GM12878 (cell line): ENCODE measurements at regions not wholly inside any gene's neighbourhood (a gene's known extent, or its start where the extent isn't known, plus 50 kb on each side); places are given as distances from the start of the nearest gene placed in this dataset.

Experiments
- ATAC-seq: fragments of 200-7000 bp; cut with Tn5 transposase; 3 replicates; pipeline ENCODE4 v1.9.1; 2020; ENCODE audit warnings: mild to moderate bottlenecking, moderate library complexity
- BruUV-seq: library from RNA; stranded (reverse); fragments of 400-500 nt; replicated peaks from 2 replicates; lab custom pipeline; 2021; lab: Mats Ljungman, UMichigan
- CTCF ChIA-PET: fragments of 300-600 bp; sonication (Branson Sonifier 250); formaldehyde crosslinking; extraction: SDS; loops from one replicate; lab custom pipeline; 2021; ENCODE audit warnings: inconsistent platforms; lab: Yijun Ruan, JAX
- POLR2A ChIA-PET: fragments of 350-600 bp; formaldehyde crosslinking; extraction: SDS; loops from one replicate; lab custom pipeline; 2021; ENCODE audit warnings: inconsistent platforms; lab: Charles Lee
- RAD21 ChIA-PET: fragments of 300-600 bp; sonication (Branson Sonifier 250); formaldehyde crosslinking; loops from one replicate; lab custom pipeline; 2023; ENCODE audit warnings: antibody characterized with exemption; ENCODE audit not compliant: unreplicated experiment; lab: Charles Lee
- SMC1A ChIA-PET: fragments of 300-600 bp; sonication (Branson Sonifier 250); formaldehyde crosslinking; loops from one replicate; lab custom pipeline; 2023; ENCODE audit not compliant: unreplicated experiment, uncharacterized antibody; lab: Charles Lee
- DNase-seq: peaks from one replicate; pipeline ENCODE4 v3.0.0-alpha.2; 2011; ENCODE audit warnings: low read depth, low spot score
- FAIRE-seq: peaks from 3 replicates; lab custom pipeline; 2011; peaks lifted over from hg19 to GRCh38; lab: Jason Lieb, UNC
- H2AFZ ChIP-seq: 2 replicates; pipeline ENCODE4 v1.6.0; 2011; ENCODE audit warnings: low read depth, low read length, control low read depth; ENCODE audit not compliant: control insufficient read depth
- H3K27ac ChIP-seq: 2 replicates; pipeline ENCODE4 v1.5.1; 2011; ENCODE audit warnings: control low read depth; ENCODE audit not compliant: control insufficient read depth, insufficient read depth
- H3K27me3 ChIP-seq, 2 experiments: replicated peaks in 1 of 2; 2 replicates each; pipeline versions ENCODE4 v1.6.0 to v1.6.1; 2011; ENCODE audit warnings: low read length in 1 of 2; ENCODE audit not compliant: control insufficient read depth in 2 of 2, insufficient read depth in 2 of 2
- H3K36me3 ChIP-seq, 2 experiments: 2 replicates each; pipeline ENCODE4 v1.5.1; 2011; ENCODE audit warnings: low read length in 1 of 2; ENCODE audit not compliant: control insufficient read depth in 2 of 2, insufficient read depth in 2 of 2
- H3K4me1 ChIP-seq: 2 replicates; pipeline ENCODE4 v1.6.1; 2011; ENCODE audit warnings: mild to moderate bottlenecking, low read length, moderate library complexity, mixed read lengths; ENCODE audit not compliant: control insufficient read depth, insufficient read depth
- H3K4me2 ChIP-seq: 2 replicates; pipeline ENCODE4 v1.6.0; 2011; ENCODE audit warnings: control low read depth; ENCODE audit not compliant: control insufficient read depth, insufficient read depth
- H3K4me3 ChIP-seq: fragments of 200-600 bp; sonication (generic); 2 replicates; pipeline ENCODE4 v1.5.1; 2016
- H3K79me2 ChIP-seq: 2 replicates; pipeline ENCODE4 v1.6.0; 2011; ENCODE audit warnings: low read length; ENCODE audit not compliant: control insufficient read depth, insufficient read depth
- H3K9ac ChIP-seq: 2 replicates; pipeline ENCODE4 v1.8.0; 2011; ENCODE audit warnings: low read length, control low read depth, mixed read lengths; ENCODE audit not compliant: control insufficient read depth, insufficient read depth
- H3K9me3 ChIP-seq: replicated peaks from 3 replicates; pipeline ENCODE4 v1.5.1; 2011; ENCODE audit warnings: mild to moderate bottlenecking, low read length; ENCODE audit not compliant: control insufficient read depth, insufficient read depth
- H4K20me1 ChIP-seq: 2 replicates; pipeline ENCODE4 v1.6.0; 2011; ENCODE audit not compliant: control insufficient read depth, insufficient read depth
- BACH1 ChIP-seq: fragments of 450-650 bp; IDR thresholded peaks from 2 replicates; pipeline ENCODE4 v1.6.1; 2017; ENCODE audit warnings: mild to moderate bottlenecking, borderline replicate concordance
- BCLAF1 ChIP-seq: fragments of 450-650 bp; IDR thresholded peaks from 2 replicates; pipeline ENCODE4 v1.6.1; 2017; ENCODE audit warnings: antibody characterized with exemption, mild to moderate bottlenecking, moderate library complexity
- IRF4 ChIP-seq: IDR thresholded peaks from 2 replicates; pipeline ENCODE4 v1.6.1; 2011; ENCODE audit warnings: low read depth, low read length
- JUNB ChIP-seq: IDR thresholded peaks from 2 replicates; pipeline ENCODE4 v1.6.1; 2016; ENCODE audit warnings: antibody characterized with exemption, mild to moderate bottlenecking
- LARP7 ChIP-seq: fragments of 450-650 bp; IDR thresholded peaks from 2 replicates; pipeline ENCODE4 v1.6.1; 2017; ENCODE audit warnings: mild to moderate bottlenecking
- PAX8 ChIP-seq: fragments of 450-650 bp; IDR thresholded peaks from 2 replicates; pipeline ENCODE4 v1.6.1; 2017; ENCODE audit warnings: mild to moderate bottlenecking, moderate library complexity
- PML ChIP-seq: IDR thresholded peaks from 2 replicates; pipeline ENCODE4 v1.6.1; 2012; ENCODE audit warnings: low read length, inconsistent platforms
- RBBP5 ChIP-seq: fragments of 200-600 bp; sonication (generic); conservative IDR thresholded peaks from 2 replicates; pipeline ENCODE4 v1.6.1; 2016
- SIX5 ChIP-seq: IDR thresholded peaks from 2 replicates; pipeline ENCODE4 v1.6.1; 2011; ENCODE audit warnings: mild to moderate bottlenecking, low read depth, low read length, moderate library complexity; ENCODE audit not compliant: severe bottlenecking
- SMAD5 ChIP-seq: IDR thresholded peaks from 2 replicates; pipeline ENCODE4 v1.6.1; 2016; ENCODE audit warnings: antibody characterized with exemption, low read depth
- SMARCA5 ChIP-seq: fragments of 450-650 bp; IDR thresholded peaks from 2 replicates; pipeline ENCODE4 v1.6.1; 2017; ENCODE audit warnings: mild to moderate bottlenecking
- TBL1XR1 ChIP-seq: IDR thresholded peaks from 2 replicates; pipeline ENCODE4 v1.6.1; 2012; ENCODE audit warnings: low read depth, low read length, improper control_type of control experiment
- WGBS: methylation state at CpG from one replicate; pipeline ENCODE4 v1.1.6; 2016; ENCODE audit warnings: low lambda C conversion rate; ENCODE audit not compliant: insufficient replicate concordance, insufficient coverage; ENCODE audit errors: missing lambda C conversion rate; 5-methylcytosine and 5-hydroxymethylcytosine counted together
- in situ Hi-C: fragments of 300-500 bp; cut with MboI; formaldehyde crosslinking; loops from 9 replicates; pipeline ENCODE4 v1.14.3; 2018; ENCODE audit warnings: mixed read lengths
- intact Hi-C: fragments of 100-400 bp; cut with micrococcal nuclease; formaldehyde crosslinking; loops from one replicate; pipeline ENCODE4 v1.14.2; 2022; ENCODE audit not compliant: unreplicated experiment
- TF ChIP-seq, protein P1 (sequence below): IDR thresholded peaks from 2 replicates; pipeline ENCODE4 v1.6.1; 2011; ENCODE audit warnings: borderline replicate concordance, low read depth, mild to moderate bottlenecking, moderate library complexity, mixed read lengths, low read length; ENCODE audit not compliant: insufficient read depth; ENCODE audit errors: extremely low read length
- TF ChIP-seq, protein P2 (sequence below): fragments of 450-650 bp; IDR thresholded peaks from 2 replicates; pipeline ENCODE4 v1.6.1; 2017; ENCODE audit warnings: mild to moderate bottlenecking, low read depth, inconsistent platforms; ENCODE audit not compliant: poor library complexity, severe bottlenecking

GRCh38 chr12:93115198-93115601 lies 186.1 kb upstream of the EEA1 start:
- no peak overlapping the region for H3K4me3 ChIP-seq
- no peak overlapping the region for H2AFZ ChIP-seq
- SMC1A ChIA-PET = interaction anchor here (0.6 to 1.4 kb wide), 5 partner anchors 11 to 120 kb away, joined by 3 to 5 read pairs (median 5); no protein-coding TSS in a partner anchor
- no peak overlapping the region for H3K9ac ChIP-seq
- no peaks in the 10 kb centered on the region for H3K36me3 ChIP-seq
- POLR2A ChIA-PET = interaction anchor here (1.2 kb wide), 1 partner anchor 10 kb away, joined by 3 read pairs; no protein-coding TSS in a partner anchor
- 94% methylated on average over 6 of the region's 6 CpGs for WGBS
- peaks cover 2% of the 10 kb centered on the region; the same call in 2 of the 3 replicates for H3K9me3 ChIP-seq
- no TSS peak for BruUV-seq
- ATAC-seq (no peak), FAIRE-seq (no peak), DNase-seq (no peak)
- TF ChIP-seq SIX5 (no peak), JUNB (no peak), TBL1XR1 (no peak), SMAD5 (no peak), LARP7 (no peak), IRF4 (no peak), BCLAF1 (no peak), PAX8 (no peak), SMARCA5 (no peak), RBBP5 (no peak), BACH1 (no peak), PML (no peak)
- TF ChIP-seq, protein P1, sequence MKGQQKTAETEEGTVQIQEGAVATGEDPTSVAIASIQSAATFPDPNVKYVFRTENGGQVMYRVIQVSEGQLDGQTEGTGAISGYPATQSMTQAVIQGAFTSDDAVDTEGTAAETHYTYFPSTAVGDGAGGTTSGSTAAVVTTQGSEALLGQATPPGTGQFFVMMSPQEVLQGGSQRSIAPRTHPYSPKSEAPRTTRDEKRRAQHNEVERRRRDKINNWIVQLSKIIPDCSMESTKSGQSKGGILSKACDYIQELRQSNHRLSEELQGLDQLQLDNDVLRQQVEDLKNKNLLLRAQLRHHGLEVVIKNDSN = no peak
- TF ChIP-seq, protein P2, sequence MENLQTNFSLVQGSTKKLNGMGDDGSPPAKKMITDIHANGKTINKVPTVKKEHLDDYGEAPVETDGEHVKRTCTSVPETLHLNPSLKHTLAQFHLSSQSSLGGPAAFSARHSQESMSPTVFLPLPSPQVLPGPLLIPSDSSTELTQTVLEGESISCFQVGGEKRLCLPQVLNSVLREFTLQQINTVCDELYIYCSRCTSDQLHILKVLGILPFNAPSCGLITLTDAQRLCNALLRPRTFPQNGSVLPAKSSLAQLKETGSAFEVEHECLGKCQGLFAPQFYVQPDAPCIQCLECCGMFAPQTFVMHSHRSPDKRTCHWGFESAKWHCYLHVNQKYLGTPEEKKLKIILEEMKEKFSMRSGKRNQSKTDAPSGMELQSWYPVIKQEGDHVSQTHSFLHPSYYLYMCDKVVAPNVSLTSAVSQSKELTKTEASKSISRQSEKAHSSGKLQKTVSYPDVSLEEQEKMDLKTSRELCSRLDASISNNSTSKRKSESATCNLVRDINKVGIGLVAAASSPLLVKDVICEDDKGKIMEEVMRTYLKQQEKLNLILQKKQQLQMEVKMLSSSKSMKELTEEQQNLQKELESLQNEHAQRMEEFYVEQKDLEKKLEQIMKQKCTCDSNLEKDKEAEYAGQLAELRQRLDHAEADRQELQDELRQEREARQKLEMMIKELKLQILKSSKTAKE = no peak
- H3K4me1 ChIP-seq = no peaks in the 10 kb centered on the region; the same call in 1 of the 2 replicates
- in situ Hi-C loops = no loop called here
- CTCF ChIA-PET = no interaction called here
- no peaks in the 10 kb centered on the region for H4K20me1 ChIP-seq
- no peak overlapping the region for H3K27ac ChIP-seq
- RAD21 ChIA-PET = interaction anchor here (1.1 kb wide), 1 partner anchor 20 kb away, joined by 3 read pairs; no protein-coding TSS in a partner anchor
- H3K27me3 ChIP-seq = no peaks in the 10 kb centered on the region
- no peaks in the 10 kb centered on the region for H3K79me2 ChIP-seq
- H3K4me2 ChIP-seq = no peak overlapping the region
- intact Hi-C loops = no loop called here
